ENCODE measurements at regions not wholly inside any gene's neighbourhood (a gene's known extent, or its start where the extent isn't known, plus 50 kb on each side); places are given as distances from the start of the nearest gene placed in this dataset.

- Histone ChIP-seq H3K36me3 (replicated peaks in 1 of 2) (no peaks in the 10 kb centered on the region), H3K4me1 (replicated peaks in 1 of 2) (peaks cover under 1 to 12% of the 10 kb centered on the region in 2 donors), H3K4me3 (no peak overlapping the region), H3K9me3 (replicated peaks in 1 of 3) (no peaks in the 10 kb centered on the region), H3K27ac (no peak overlapping the region), H3K27me3 (no peaks in the 10 kb centered on the region)
- intact Hi-C loops (cut with DNase I), result no loop called here
- TF ChIP-seq POLR2A (IDR thresholded peaks at IDR 0.05), result no peak
- no peak for TF ChIP-seq CTCF (IDR thresholded peaks at IDR 0.05)
- no peak for DNase-seq
These were observed 198.3 kb upstream of the KCNJ16 start for GRCh38 chr17:69876757-69877156.

GRCh38 chr17:69878661-69879060, 196.4 kb upstream of the KCNJ16 start:
- no peaks in the 10 kb centered on the region for H3K27me3 ChIP-seq
- WGBS, 4 donors, result 83 to 95% (median 91%) methylated on average over 2 of the region's 2 CpGs
- H3K9me3 ChIP-seq (replicated peaks in 1 of 3), result no peaks in the 10 kb centered on the region
- no peak overlapping the region for H3K4me3 ChIP-seq
- peaks cover 14 to 18% of the 10 kb centered on the region in 2 donors for H3K4me1 ChIP-seq (replicated peaks in 1 of 2)
- TF ChIP-seq CTCF (IDR thresholded peaks at IDR 0.05) (no peak), POLR2A (IDR thresholded peaks at IDR 0.05) (no peak)
- H3K36me3 ChIP-seq (replicated peaks in 1 of 2), result no peaks in the 10 kb centered on the region
- no peak for DNase-seq
- intact Hi-C loops (cut with DNase I), result no loop called here
- H3K27ac ChIP-seq, result peak overlapping the region in 1 of 5 donors; percentile 13

DNA sequence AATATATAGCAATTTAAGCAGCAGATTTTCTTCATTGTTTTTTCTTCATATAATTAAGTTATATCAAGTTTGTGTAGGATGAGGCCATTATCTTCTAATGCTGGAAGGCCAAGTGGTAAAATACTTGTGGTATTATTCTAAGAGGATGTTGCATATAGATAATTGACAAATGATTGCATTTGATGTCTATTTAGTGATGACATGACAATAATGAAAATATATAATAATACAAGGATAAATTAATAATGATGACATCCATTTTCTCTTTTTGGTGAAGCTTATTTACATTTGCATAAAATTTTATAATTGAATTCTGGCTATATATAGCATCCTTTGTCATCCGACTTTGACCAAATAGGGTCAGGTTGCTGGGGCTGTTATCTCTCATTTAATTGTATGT, 195.4 kb upstream of the KCNJ16 start:
- 0 to 46% (median 36%) methylated on average over 1 of the region's 1 CpG for WGBS, 4 donors
- DNase-seq, result no peak
- no peak overlapping the region for H3K27ac ChIP-seq
- TF ChIP-seq CTCF (IDR thresholded peaks at IDR 0.05), result no peak
- no peak for TF ChIP-seq POLR2A (IDR thresholded peaks at IDR 0.05)
- intact Hi-C loops (cut with DNase I), result no loop called here
- H3K27me3 ChIP-seq, result no peaks in the 10 kb centered on the region
- H3K4me1 ChIP-seq (replicated peaks in 1 of 2), result peaks cover 14 to 19% of the 10 kb centered on the region in 2 donors
- H3K36me3 ChIP-seq (replicated peaks in 1 of 2), result no peaks in the 10 kb centered on the region
- H3K4me3 ChIP-seq, result no peak overlapping the region
- H3K9me3 ChIP-seq (replicated peaks in 1 of 3), result no peaks in the 10 kb centered on the region

DNA sequence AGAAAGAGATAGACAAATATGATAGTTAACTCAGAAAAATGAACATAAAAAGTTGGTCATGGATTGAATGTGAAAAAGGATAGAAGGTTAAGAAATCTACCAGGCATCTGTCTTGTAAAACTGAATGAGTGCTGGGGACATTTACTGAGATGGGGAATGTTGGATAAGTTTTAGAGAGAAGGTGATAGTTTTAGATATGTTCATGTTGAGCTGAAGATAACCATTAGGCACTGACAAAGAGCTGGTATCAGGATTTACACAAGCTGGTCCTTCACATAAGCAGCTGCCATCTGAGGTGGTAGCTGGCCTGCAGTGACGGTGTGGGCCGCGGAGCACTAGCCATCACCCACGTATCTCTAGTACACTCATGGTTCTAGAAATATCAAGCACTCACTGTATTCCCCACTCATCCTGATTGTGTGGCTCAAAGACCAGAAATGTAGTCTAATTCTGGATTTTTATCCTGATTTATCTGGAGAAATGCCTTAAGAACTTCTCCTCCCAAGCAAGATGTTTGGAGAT, 194.4 kb upstream of the KCNJ16 start:
- Histone ChIP-seq H3K4me3 (no peak overlapping the region), H3K27me3 (no peaks in the 10 kb centered on the region), H3K4me1 (replicated peaks in 1 of 2) (peaks cover 14 to 23% of the 10 kb centered on the region in 2 donors), H3K9me3 (replicated peaks in 1 of 3) (no peaks in the 10 kb centered on the region), H3K36me3 (replicated peaks in 1 of 2) (no peaks in the 10 kb centered on the region), H3K27ac (no peak overlapping the region)
- TF ChIP-seq POLR2A (IDR thresholded peaks at IDR 0.05) (no peak), CTCF (IDR thresholded peaks at IDR 0.05) (no peak)
- 87 to 98% (median 95%) methylated on average over 4 of the region's 4 CpGs for WGBS, 4 donors
- DNase-seq, result no peak
- intact Hi-C loops (cut with DNase I), result no loop called here

Data from adrenal gland (tissue), 9 donors.